Effector memory CD4-positive, alpha-beta T cell (primary cell): ENCODE measurements at regions not wholly inside any gene's neighbourhood (a gene's known extent, or its start where the extent isn't known, plus 50 kb on each side); places are given as distances from the start of the nearest gene placed in this dataset.

Source experiments
- DNase-seq, 3 donors: peaks; one replicate each; pipeline ENCODE4 v3.0.0-alpha.2; 2020
- H3K27ac ChIP-seq: 2 replicates; pipeline ENCODE4 v1.7.0; 2013; ENCODE audit warnings: mild to moderate bottlenecking, low read length, moderate library complexity; ENCODE audit not compliant: insufficient read depth, poor library complexity, severe bottlenecking
- H3K27me3 ChIP-seq: replicated peaks from 2 replicates; pipeline ENCODE4 v1.7.0; 2013; ENCODE audit warnings: mild to moderate bottlenecking, low read length; ENCODE audit not compliant: insufficient read depth, control insufficient read depth, poor library complexity, severe bottlenecking
- H3K36me3 ChIP-seq: 2 replicates; pipeline ENCODE4 v1.7.0; 2013; ENCODE audit warnings: mild to moderate bottlenecking, low read length, moderate library complexity; ENCODE audit not compliant: control insufficient read depth, insufficient read depth
- H3K4me1 ChIP-seq: 2 replicates; pipeline ENCODE4 v1.7.0; 2013; ENCODE audit warnings: low read length, mild to moderate bottlenecking; ENCODE audit not compliant: control insufficient read depth, insufficient read depth, poor library complexity, severe bottlenecking
- H3K4me3 ChIP-seq: 2 replicates; pipeline ENCODE4 v1.7.0; 2013; ENCODE audit warnings: low read length, low read depth, mild to moderate bottlenecking; ENCODE audit not compliant: insufficient read depth, poor library complexity, severe bottlenecking
- H3K9me3 ChIP-seq: 2 replicates; pipeline ENCODE4 v1.7.0; 2013; ENCODE audit warnings: mild to moderate bottlenecking, low read length, moderate library complexity; ENCODE audit not compliant: control insufficient read depth

DNA sequence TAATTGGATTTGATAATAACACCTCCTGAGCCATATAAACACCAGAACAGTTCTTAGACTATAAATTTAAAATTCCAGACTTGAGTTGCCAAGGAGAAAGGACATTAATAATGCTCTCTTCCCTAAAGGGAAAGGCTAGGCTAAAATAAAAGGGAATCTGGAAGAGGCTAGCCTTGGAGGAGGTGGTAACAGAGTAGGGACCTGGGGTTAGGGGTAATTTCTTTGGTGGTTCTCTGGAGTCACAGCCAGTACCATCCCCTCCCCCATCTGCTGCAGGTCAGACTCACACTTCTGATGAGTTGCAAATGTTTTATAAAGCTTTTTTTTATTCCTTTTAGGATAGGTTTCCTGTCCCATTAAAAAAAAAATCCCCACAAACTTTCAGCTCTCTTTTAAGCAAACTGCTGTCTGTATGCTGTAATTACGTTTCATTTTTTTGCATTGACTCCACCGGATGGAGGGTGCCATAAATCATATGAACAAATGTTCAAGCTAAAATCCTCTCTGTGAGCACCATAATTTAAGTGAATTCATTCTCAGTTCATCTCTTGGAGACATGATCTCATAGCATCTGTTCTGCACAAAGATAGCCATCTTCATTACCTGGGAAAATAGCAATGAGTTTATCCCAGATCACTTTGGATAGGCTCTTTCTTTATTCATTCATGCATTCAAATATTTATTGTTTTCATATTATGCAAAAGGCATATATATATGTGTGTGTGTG is 379.6 kb downstream of the TTLL7 start:
- H3K9me3 ChIP-seq = no peaks in the 10 kb centered on the region
- H3K27ac ChIP-seq = no peak overlapping the region
- H3K4me1 ChIP-seq = no peaks in the 10 kb centered on the region
- H3K27me3 ChIP-seq = no peaks in the 10 kb centered on the region
- H3K36me3 ChIP-seq = no peaks in the 10 kb centered on the region
- no peak overlapping the region for H3K4me3 ChIP-seq
- no peak for DNase-seq

DNA sequence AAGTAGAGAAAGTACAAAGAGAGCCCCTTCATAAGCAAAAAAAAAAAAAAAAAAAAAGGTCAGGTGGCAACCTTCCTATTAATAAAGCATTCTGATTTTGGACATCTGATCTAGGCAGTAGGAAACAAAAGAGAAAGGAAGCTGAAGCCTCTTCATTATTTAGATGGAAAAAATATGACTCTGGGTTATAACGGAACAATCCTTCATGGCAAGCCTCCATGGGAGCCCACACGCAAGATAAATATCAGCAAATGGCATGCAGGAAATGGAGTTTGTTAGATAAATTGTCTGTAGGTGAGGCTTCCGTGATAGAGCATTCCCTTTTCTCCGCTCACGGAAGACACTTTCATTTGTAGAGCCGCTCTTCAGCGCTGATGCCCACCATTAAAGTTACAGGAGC is 381.0 kb downstream of the TTLL7 start:
- Histone ChIP-seq H3K4me3 (no peak overlapping the region), H3K4me1 (no peaks in the 10 kb centered on the region), H3K9me3 (no peaks in the 10 kb centered on the region), H3K36me3 (no peaks in the 10 kb centered on the region), H3K27me3 (no peaks in the 10 kb centered on the region), H3K27ac (no peak overlapping the region)
- DNase-seq = no peak

DNA sequence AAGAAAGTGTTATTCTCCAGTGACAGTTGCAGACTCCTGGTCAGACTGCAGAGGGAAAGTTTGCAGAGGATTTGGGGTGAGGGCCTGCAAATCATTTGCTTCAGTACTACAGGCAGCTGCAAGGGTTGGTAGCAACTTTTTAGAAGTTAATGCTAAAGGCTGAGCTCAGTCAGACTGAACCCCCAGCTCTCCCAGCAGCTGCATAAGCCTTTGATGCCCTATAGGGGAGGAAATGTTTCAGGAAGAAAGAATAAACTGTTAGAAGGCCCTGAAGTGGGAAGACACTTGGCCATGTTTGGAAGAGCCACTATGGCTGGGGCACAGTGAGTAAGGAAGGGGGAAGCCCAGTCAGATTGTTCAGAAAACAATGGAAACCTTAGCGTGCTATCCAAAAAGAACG is 383.6 kb downstream of the TTLL7 start:
- Histone ChIP-seq H3K27ac (no peak overlapping the region), H3K4me1 (no peaks in the 10 kb centered on the region), H3K9me3 (no peaks in the 10 kb centered on the region), H3K36me3 (no peaks in the 10 kb centered on the region), H3K4me3 (no peak overlapping the region), H3K27me3 (no peaks in the 10 kb centered on the region)
- no peak for DNase-seq

- Histone ChIP-seq H3K9me3 (no peaks in the 10 kb centered on the region), H3K4me3 (no peak overlapping the region), H3K27ac (no peak overlapping the region), H3K27me3 (no peaks in the 10 kb centered on the region), H3K36me3 (no peaks in the 10 kb centered on the region), H3K4me1 (no peaks in the 10 kb centered on the region)
- DNase-seq = no peak
Measured at GRCh38 chr1:83606416-83606955, 392.4 kb downstream of the TTLL7 start.

DNA sequence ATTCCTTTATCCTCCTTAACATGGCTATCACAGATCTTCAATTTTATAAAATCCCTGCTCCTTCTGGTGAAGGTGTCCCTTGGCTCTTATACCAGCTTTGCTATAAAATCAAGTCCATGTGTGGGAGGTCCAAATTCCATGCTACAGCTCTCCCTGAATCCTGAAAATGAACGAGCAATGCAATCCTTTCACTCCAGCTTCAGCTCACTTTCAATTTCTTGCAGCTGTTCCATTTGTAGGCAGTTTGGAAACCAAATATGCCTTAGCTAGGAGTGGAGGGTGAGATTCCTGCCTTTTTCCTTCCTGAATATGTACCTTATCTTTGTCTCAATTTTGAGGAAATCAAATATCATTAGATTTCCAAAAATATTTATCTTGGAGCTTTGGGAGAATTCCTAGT is 402.6 kb downstream of the TTLL7 start:
- Histone ChIP-seq H3K9me3 (no peaks in the 10 kb centered on the region), H3K36me3 (no peaks in the 10 kb centered on the region), H3K4me3 (no peak overlapping the region), H3K27ac (no peak overlapping the region), H3K4me1 (peaks cover 3% of the 10 kb centered on the region), H3K27me3 (no peaks in the 10 kb centered on the region)
- DNase-seq = no peak

- Histone ChIP-seq H3K27ac (no peak overlapping the region), H3K4me3 (no peak overlapping the region), H3K4me1 (peaks cover 3% of the 10 kb centered on the region), H3K9me3 (no peaks in the 10 kb centered on the region), H3K27me3 (no peaks in the 10 kb centered on the region), H3K36me3 (no peaks in the 10 kb centered on the region)
- no peak for DNase-seq
Measured at GRCh38 chr1:83593073-83593472, 405.9 kb downstream of the TTLL7 start.

DNA sequence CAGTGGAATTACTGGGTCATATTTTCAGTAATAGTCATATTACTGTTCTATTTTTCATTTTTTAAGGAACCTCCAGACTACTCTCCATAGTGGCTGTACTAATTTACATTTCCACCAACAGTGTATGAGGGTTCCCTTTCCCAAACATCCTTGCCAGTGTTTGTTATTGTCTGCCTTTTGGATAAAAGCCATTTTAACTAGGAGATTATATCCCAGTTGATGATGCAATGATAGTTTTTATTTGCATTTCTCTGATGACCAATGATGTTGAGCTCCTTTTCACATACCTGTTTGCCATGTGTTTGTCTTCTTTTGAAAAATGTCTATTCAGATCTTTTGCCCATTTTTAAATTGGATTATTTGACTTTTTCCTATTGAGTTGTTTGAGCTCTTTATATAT is 410.8 kb downstream of the TTLL7 start:
- Histone ChIP-seq H3K27ac (no peak overlapping the region), H3K4me1 (peaks cover 3% of the 10 kb centered on the region), H3K4me3 (no peak overlapping the region), H3K27me3 (no peaks in the 10 kb centered on the region), H3K9me3 (no peaks in the 10 kb centered on the region), H3K36me3 (no peaks in the 10 kb centered on the region)
- DNase-seq = no peak

DNA sequence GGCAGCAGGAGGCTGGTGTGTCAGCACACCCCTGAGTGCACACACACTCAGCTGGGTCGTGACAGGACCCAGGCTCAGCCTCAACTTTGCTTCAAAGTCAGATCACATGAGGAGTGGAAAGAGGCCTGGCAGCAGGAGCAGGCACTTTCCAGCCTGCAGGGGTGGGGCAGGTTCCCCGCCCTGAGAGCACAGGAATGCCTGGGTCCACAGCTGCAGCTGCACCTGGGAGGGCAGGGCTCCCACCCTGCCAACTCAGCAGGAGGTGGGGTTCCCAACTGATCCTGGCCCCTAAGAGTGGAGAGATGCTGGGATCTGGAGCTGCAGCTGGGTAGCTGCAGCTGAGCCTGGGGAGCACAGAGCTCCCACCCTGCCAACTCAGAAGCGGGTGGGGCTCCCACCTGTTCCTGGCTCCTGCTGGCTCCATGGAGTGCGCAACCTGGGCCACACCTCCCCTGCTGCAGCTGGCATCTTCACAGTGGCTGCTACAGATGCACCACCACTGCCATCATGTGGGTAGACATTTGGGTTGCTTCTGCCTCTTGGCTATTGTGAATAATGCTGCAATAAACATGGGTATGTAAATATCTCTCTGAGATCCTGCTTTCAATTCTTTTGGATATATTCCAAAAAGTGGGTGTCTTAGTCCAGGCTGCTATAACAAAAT is 415.4 kb downstream of the TTLL7 start:
- Histone ChIP-seq H3K4me1 (no peaks in the 10 kb centered on the region), H3K36me3 (no peaks in the 10 kb centered on the region), H3K9me3 (no peaks in the 10 kb centered on the region), H3K27ac (no peak overlapping the region), H3K27me3 (no peaks in the 10 kb centered on the region), H3K4me3 (no peak overlapping the region)
- no peak for DNase-seq

DNA sequence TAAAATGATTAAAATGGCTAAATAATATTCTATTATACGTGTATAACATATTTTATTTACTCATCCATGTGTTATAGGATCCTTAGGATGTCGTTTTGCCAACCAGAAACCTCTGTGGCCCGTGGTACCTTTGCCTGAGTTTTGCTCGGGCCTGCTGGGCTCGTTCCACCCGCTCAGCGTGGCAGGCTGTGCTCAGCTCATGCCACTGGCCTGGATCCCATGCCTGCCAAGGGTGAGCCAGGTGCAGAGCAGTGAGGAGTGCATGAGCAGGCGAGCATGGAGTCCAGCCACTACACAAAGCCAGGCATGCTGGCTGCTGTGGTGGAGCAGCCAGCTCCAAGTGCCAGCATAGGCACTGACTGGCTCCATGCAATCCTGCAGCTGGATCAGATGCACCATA is 417.2 kb downstream of the TTLL7 start:
- Histone ChIP-seq H3K27ac (no peak overlapping the region), H3K9me3 (no peaks in the 10 kb centered on the region), H3K36me3 (no peaks in the 10 kb centered on the region), H3K4me3 (no peak overlapping the region), H3K27me3 (no peaks in the 10 kb centered on the region), H3K4me1 (no peaks in the 10 kb centered on the region)
- no peak for DNase-seq

DNA sequence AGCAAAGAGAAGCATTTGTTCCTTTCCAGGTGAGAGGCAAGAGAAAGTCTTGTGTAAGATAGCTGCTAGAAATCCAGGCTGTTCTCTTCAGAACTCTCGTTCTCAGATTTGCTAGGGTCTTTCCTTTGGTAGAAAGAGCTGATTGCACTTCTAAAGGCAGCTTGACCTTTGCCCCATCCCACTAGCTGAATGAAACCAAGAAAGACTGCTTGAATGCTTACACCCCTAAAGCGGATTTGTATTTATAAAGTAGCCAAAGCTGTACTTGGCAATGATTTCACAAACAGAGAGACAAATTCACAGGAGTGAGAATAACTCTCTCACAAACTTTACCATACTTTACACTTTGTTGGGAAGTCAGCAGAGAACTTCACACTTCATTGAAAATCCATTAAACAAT is 424.1 kb downstream of the TTLL7 start:
- no peak overlapping the region for H3K27ac ChIP-seq
- no peaks in the 10 kb centered on the region for H3K27me3 ChIP-seq
- H3K4me1 ChIP-seq = no peaks in the 10 kb centered on the region
- H3K4me3 ChIP-seq = no peak overlapping the region
- no peaks in the 10 kb centered on the region for H3K9me3 ChIP-seq
- no peaks in the 10 kb centered on the region for H3K36me3 ChIP-seq
- DNase-seq = no peak
